SJSA1 (cell line): ENCODE measurements at regions not wholly inside any gene's neighbourhood (a gene's known extent, or its start where the extent isn't known, plus 50 kb on each side); places are given as distances from the start of the nearest gene placed in this dataset.
"Not testable (repeated sequence)": the region's sequence is repeated elsewhere in the genome, so short reads cannot be mapped to it uniquely, and the experiment has no call there.

Experiments
- DNase-seq, 2 experiments: peaks; one replicate each; pipeline ENCODE4 v3.0.0-alpha.2; 2015 to 2020; ENCODE audit warnings: low spot score in 2 of 2, low read depth in 1 of 2
- H3K27ac ChIP-seq: fragments of 250-450 bp; sonication (Bioruptor Pico); 2 replicates; pipeline ENCODE4 v1.5.1; 2020; ENCODE audit warnings: mild to moderate bottlenecking, moderate library complexity
- H3K27me3 ChIP-seq: fragments of 250-450 bp; sonication (Bioruptor Pico); replicated peaks from 2 replicates; pipeline ENCODE4 v1.5.1; 2020; ENCODE audit warnings: mild to moderate bottlenecking, moderate library complexity
- H3K36me3 ChIP-seq: fragments of 250-450 bp; sonication (Bioruptor Pico); 2 replicates; pipeline ENCODE4 v1.5.1; 2020; ENCODE audit warnings: mild to moderate bottlenecking
- H3K4me1 ChIP-seq: fragments of 250-450 bp; sonication (Bioruptor Pico); replicated peaks from 2 replicates; pipeline ENCODE4 v1.6.1; 2021; ENCODE audit warnings: mild to moderate bottlenecking
- H3K4me3 ChIP-seq: fragments of 250-450 bp; sonication (Bioruptor Pico); 2 replicates; pipeline ENCODE4 v1.5.1; 2020; ENCODE audit warnings: mild to moderate bottlenecking
- H3K9me3 ChIP-seq: fragments of 250-450 bp; sonication (Bioruptor Pico); replicated peaks from 2 replicates; pipeline ENCODE4 v1.5.1; 2020; ENCODE audit warnings: mild to moderate bottlenecking

DNA sequence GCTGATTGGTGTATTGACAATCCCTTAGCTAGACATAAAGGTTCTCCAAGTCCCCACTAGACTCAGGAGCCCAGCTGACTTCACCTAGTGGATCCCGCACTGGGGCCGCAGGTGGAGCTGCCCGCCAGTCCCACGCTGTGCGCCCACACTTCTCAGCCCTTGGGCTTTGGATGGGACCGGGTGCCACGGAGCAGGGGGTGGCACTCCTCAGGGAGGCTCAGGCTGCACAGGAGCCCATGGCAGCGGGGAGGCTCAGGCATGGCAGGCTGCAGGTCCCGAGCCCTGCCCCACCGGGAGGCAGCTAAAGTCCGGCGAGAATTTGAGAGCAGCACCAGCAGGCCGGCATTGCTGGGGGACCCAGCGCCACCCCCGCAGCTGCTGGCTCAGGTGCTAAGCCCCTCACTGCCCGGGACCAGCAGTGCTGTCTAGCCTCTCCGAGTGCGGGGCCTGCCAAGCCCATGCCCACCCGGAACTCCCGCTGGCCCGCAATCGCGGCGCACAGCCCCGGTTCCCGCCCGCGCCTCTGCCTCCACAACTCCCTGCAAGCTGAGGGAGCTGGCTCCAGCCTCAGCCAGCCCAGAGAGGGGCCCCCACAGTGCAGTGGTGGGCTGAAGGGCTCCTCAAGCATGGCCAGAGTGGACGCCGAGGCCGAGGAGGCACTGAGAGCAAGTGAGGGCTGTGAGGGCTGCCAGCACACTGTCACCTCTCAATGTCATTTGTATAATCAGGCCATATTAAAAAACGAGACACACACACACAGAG is 437.2 kb downstream of the CSNK1G3 start:
- no peak overlapping the region for H3K4me3 ChIP-seq
- no peak overlapping the region for H3K27ac ChIP-seq
- no peak for DNase-seq
- H3K4me1 ChIP-seq, result peaks cover 16% of the 10 kb centered on the region
- H3K36me3 ChIP-seq, result no peaks in the 10 kb centered on the region
- no peaks in the 10 kb centered on the region for H3K27me3 ChIP-seq
- H3K9me3 ChIP-seq, result no peaks in the 10 kb centered on the region

GRCh38 chr5:123947797-123948196 is 435.8 kb downstream of the CSNK1G3 start:
- H3K27me3 ChIP-seq, result no peaks in the 10 kb centered on the region
- no peaks in the 10 kb centered on the region for H3K9me3 ChIP-seq
- no peaks in the 10 kb centered on the region for H3K36me3 ChIP-seq
- no peak for DNase-seq
- no peak overlapping the region for H3K4me3 ChIP-seq
- H3K27ac ChIP-seq, result no peak overlapping the region
- peaks cover 16% of the 10 kb centered on the region for H3K4me1 ChIP-seq

- DNase-seq, result no peak
- Histone ChIP-seq H3K4me3 (no peak overlapping the region), H3K9me3 (no peaks in the 10 kb centered on the region), H3K36me3 (no peaks in the 10 kb centered on the region), H3K4me1 (no peaks in the 10 kb centered on the region), H3K27ac (no peak overlapping the region), H3K27me3 (no peaks in the 10 kb centered on the region)
Observed at GRCh38 chr5:123945548-123945947, 433.6 kb downstream of the CSNK1G3 start.

DNA sequence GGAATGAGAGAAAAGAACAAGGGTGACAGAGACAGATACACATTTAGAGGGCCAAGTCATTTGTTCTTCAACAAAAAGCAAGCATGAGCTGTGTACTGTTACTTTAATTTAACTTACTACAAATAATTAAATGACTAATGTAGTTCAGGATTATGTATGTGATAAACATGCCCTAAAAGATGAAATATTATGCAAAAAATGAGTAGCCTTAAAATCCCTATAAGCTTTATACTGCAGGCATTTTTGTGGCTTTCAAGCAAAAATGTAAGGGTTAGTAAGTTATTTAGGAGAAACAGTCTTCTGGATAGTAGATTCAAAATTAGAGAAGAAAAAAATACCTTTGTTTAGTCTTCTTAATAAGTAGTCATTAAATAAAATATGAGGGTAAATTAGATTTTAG is 431.2 kb downstream of the CSNK1G3 start:
- no peak overlapping the region for H3K4me3 ChIP-seq
- H3K4me1 ChIP-seq, result no peaks in the 10 kb centered on the region
- H3K27me3 ChIP-seq, result no peaks in the 10 kb centered on the region
- no peak for DNase-seq
- H3K9me3 ChIP-seq, result no peaks in the 10 kb centered on the region
- H3K27ac ChIP-seq, result no peak overlapping the region
- H3K36me3 ChIP-seq, result no peaks in the 10 kb centered on the region

- peaks cover 7% of the 10 kb centered on the region for H3K9me3 ChIP-seq
- no peaks in the 10 kb centered on the region for H3K36me3 ChIP-seq
- no peak for DNase-seq
- H3K27me3 ChIP-seq, result no peaks in the 10 kb centered on the region
- H3K27ac ChIP-seq, result no peak overlapping the region
- no peak overlapping the region for H3K4me3 ChIP-seq
- no peaks in the 10 kb centered on the region for H3K4me1 ChIP-seq
Observed at GRCh38 chr5:123940416-123940815, 428.4 kb downstream of the CSNK1G3 start.

GRCh38 chr5:123937230-123937629 is 425.3 kb downstream of the CSNK1G3 start:
- Histone ChIP-seq H3K4me3 (no peak overlapping the region), H3K9me3 (peaks cover 7% of the 10 kb centered on the region), H3K27ac (no peak overlapping the region), H3K36me3 (no peaks in the 10 kb centered on the region), H3K4me1 (no peaks in the 10 kb centered on the region), H3K27me3 (no peaks in the 10 kb centered on the region)
- peak; percentile 67 to 72 for DNase-seq

GRCh38 chr5:123936548-123936947 is 424.6 kb downstream of the CSNK1G3 start:
- Histone ChIP-seq H3K9me3 (peaks cover 7% of the 10 kb centered on the region), H3K27ac (no peak overlapping the region), H3K4me1 (no peaks in the 10 kb centered on the region), H3K36me3 (no peaks in the 10 kb centered on the region), H3K27me3 (no peaks in the 10 kb centered on the region), H3K4me3 (no peak overlapping the region)
- DNase-seq, result no peak

- H3K4me1 ChIP-seq, H3K36me3 ChIP-seq, H3K27me3 ChIP-seq, H3K27ac ChIP-seq, DNase-seq, H3K9me3 ChIP-seq, H3K4me3 ChIP-seq: not testable (repeated sequence)
Observed at GRCh38 chr5:123933812-123934211, 421.8 kb downstream of the CSNK1G3 start.

- H3K27me3 ChIP-seq, result no peaks in the 10 kb centered on the region
- no peak overlapping the region for H3K27ac ChIP-seq
- no peaks in the 10 kb centered on the region for H3K4me1 ChIP-seq
Observed at GRCh38 chr5:123929055-123929474, 417.1 kb downstream of the CSNK1G3 start.

DNA sequence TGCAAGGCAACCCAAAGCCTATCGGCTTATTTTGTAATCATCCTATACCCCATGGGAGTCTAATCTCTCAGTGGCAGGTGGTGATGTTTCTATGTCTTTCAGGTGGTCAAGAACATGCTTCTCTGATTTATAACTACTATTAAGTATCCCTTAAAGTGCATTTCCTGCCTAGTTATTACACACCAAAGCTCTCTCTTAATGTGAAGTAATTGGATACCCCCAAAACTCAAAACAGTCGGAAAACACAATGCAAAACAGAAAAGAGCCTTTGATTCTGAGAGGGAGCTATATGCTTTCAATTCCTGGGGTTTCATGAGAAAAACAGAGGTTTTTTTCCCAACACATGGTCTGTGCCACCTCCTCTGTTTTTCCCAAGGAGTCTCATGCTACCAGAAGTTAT is 416.4 kb downstream of the CSNK1G3 start:
- H3K27ac ChIP-seq, result no peak overlapping the region
- H3K4me1 ChIP-seq, result no peaks in the 10 kb centered on the region
- H3K9me3 ChIP-seq, result no peaks in the 10 kb centered on the region
- no peaks in the 10 kb centered on the region for H3K36me3 ChIP-seq
- no peak for DNase-seq
- no peaks in the 10 kb centered on the region for H3K27me3 ChIP-seq
- no peak overlapping the region for H3K4me3 ChIP-seq

More at GRCh38 chr5:123929055-123929474, 417.1 kb downstream of the CSNK1G3 start:
- Histone ChIP-seq H3K9me3 (no peaks in the 10 kb centered on the region), H3K4me3 (no peak overlapping the region), H3K36me3 (no peaks in the 10 kb centered on the region)
- no peak for DNase-seq

DNA sequence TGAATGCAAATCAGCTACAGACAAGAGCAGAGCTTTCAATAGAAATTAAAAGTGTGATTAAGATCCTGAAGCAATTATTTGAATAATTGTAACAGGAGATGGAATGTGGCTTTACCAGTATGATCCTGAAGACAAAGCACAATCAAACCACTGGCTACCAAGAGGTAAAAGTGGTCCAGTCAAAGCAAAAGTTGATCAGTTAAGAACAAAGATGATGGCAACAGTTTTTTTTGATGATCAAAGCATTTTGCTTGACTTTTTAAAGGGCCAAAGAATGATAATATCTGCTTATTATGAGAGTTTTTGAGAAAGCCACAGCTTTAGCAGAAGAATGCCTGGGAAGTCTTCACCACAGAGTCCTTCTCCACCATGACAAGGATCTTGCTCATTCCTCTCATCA is 409.2 kb downstream of the CSNK1G3 start:
- H3K4me1 ChIP-seq, result peaks cover 11% of the 10 kb centered on the region
- H3K36me3 ChIP-seq, result peaks cover 4% of the 10 kb centered on the region
- DNase-seq, result no peak
- H3K27me3 ChIP-seq, result no peaks in the 10 kb centered on the region
- H3K9me3 ChIP-seq, result no peaks in the 10 kb centered on the region
- H3K27ac ChIP-seq, result no peak overlapping the region
- H3K4me3 ChIP-seq, result no peak overlapping the region

- Histone ChIP-seq H3K9me3 (no peaks in the 10 kb centered on the region), H3K27me3 (no peaks in the 10 kb centered on the region), H3K4me3 (no peak overlapping the region), H3K27ac (peak overlapping the region; percentile 72), H3K4me1 (peaks cover 15% of the 10 kb centered on the region), H3K36me3 (peaks cover 4% of the 10 kb centered on the region)
- DNase-seq, result peak in 1 of 2 experiments; percentile 87
Observed at GRCh38 chr5:123916345-123917121, 404.6 kb downstream of the CSNK1G3 start.

DNA sequence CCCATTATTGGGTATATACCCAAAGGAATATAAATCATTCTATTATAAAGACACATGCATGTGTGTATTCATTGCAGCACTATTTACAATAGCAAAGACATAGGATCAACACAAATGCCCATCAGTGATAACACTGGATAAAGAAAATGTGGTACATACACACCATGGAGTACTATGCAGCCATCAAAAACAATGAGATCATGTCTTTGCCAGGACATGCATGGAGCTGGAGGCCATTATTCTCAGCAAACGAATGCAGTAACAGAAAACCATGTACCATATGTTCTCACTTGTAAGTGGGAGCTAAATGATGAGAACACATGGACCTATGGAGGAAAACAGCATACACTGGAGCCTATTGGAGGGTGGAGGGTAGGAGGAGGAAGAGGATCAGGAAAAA is 402.4 kb downstream of the CSNK1G3 start:
- Histone ChIP-seq H3K27me3 (no peaks in the 10 kb centered on the region), H3K27ac (no peak overlapping the region), H3K9me3 (no peaks in the 10 kb centered on the region), H3K4me1 (peaks cover 15% of the 10 kb centered on the region), H3K4me3 (no peak overlapping the region), H3K36me3 (peaks cover 4% of the 10 kb centered on the region)
- DNase-seq, result no peak

GRCh38 chr5:123907349-123907748 is 395.4 kb downstream of the CSNK1G3 start:
- Histone ChIP-seq H3K4me3 (no peak overlapping the region), H3K27ac (no peak overlapping the region), H3K9me3 (no peaks in the 10 kb centered on the region), H3K36me3 (no peaks in the 10 kb centered on the region), H3K4me1 (no peaks in the 10 kb centered on the region), H3K27me3 (no peaks in the 10 kb centered on the region)
- DNase-seq, result no peak
